HL-60 (cell line): ENCODE measurements at regions not wholly inside any gene's neighbourhood (a gene's known extent, or its start where the extent isn't known, plus 50 kb on each side); places are given as distances from the start of the nearest gene placed in this dataset.
"Not testable (repeated sequence)": the region's sequence is repeated elsewhere in the genome, so short reads cannot be mapped to it uniquely, and the experiment has no call there.

Source experiments
- DNase-seq, 2 experiments: peaks; one replicate each; pipeline ENCODE4 v3.0.0-alpha.2; 2010 to 2020; ENCODE audit warnings: low read depth in 1 of 2, low spot score in 1 of 2
- H3K27ac ChIP-seq: fragments of 250-450 bp; sonication (Bioruptor Pico); replicated peaks from 2 replicates; pipeline ENCODE4 v1.5.1; 2020; ENCODE audit warnings: mild to moderate bottlenecking, moderate library complexity
- H3K27me3 ChIP-seq: fragments of 250-450 bp; sonication (Bioruptor Pico); 2 replicates; pipeline ENCODE4 v1.5.1; 2021; ENCODE audit warnings: mild to moderate bottlenecking, moderate library complexity; ENCODE audit not compliant: insufficient read depth, poor library complexity, severe bottlenecking
- H3K4me3 ChIP-seq: replicated peaks from 2 replicates; pipeline ENCODE4 v1.5.1; 2011; ENCODE audit warnings: mild to moderate bottlenecking, control low read depth, low read length; ENCODE audit not compliant: insufficient read depth
- GABPA ChIP-seq: IDR thresholded peaks from 2 replicates; pipeline ENCODE4 v1.6.1; 2012; ENCODE audit warnings: low read depth
- POLR2AphosphoS5 ChIP-seq: IDR thresholded peaks from 2 replicates; pipeline ENCODE4 v1.6.1; 2012; ENCODE audit warnings: low read depth
- REST ChIP-seq: IDR thresholded peaks from 2 replicates; pipeline ENCODE4 v1.6.1; 2012; ENCODE audit warnings: low read depth; ENCODE audit not compliant: insufficient replicate concordance
- SPI1 ChIP-seq: IDR thresholded peaks from 2 replicates; pipeline ENCODE4 v1.6.1; 2012; ENCODE audit warnings: low read depth, mild to moderate bottlenecking, borderline replicate concordance
- TF ChIP-seq, protein P1 (sequence below): IDR thresholded peaks from one replicate; pipeline ENCODE4 v1.5.1; 2011; ENCODE audit warnings: low read length, control low read depth, inconsistent platforms; ENCODE audit not compliant: insufficient read depth

- no peak for DNase-seq
- Histone ChIP-seq H3K4me3 (no peak overlapping the region), H3K27me3 (no peaks in the 10 kb centered on the region), H3K27ac (no peak overlapping the region)
- TF ChIP-seq SPI1 (peak; percentile 84), GABPA (no peak)
Observed at GRCh38 chr6:140711019-140711613, 1336.7 kb upstream of the CITED2 start.

DNA sequence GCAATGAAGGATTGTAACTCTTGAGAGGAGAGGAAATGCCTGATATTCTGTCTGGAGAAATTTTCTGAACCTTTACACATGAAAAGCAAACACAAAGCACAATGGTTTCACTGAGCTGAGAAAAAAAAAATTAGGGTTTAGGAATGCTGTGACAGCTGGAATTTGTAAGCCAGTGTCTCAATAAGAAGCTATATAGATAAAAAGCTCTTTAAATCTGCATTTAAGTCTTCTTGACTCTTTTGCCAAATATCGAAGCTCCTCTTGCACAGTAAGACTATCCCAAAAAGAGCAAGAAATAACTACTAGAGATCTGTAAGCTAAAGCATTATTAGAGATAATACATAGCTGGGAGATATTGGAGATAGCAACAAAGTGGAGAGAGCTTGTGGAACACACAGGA, 1334.0 kb upstream of the CITED2 start:
- no peak overlapping the region for H3K4me3 ChIP-seq
- no peaks in the 10 kb centered on the region for H3K27me3 ChIP-seq
- H3K27ac ChIP-seq = no peak overlapping the region
- DNase-seq = no peak
- TF ChIP-seq POLR2AphosphoS5 (no peak), GABPA (no peak), REST (no peak), SPI1 (no peak)

- H3K4me3 ChIP-seq, DNase-seq, H3K27me3 ChIP-seq, H3K27ac ChIP-seq: not testable (repeated sequence)
Observed at GRCh38 chr6:140704008-140704407, 1329.6 kb upstream of the CITED2 start.

DNA sequence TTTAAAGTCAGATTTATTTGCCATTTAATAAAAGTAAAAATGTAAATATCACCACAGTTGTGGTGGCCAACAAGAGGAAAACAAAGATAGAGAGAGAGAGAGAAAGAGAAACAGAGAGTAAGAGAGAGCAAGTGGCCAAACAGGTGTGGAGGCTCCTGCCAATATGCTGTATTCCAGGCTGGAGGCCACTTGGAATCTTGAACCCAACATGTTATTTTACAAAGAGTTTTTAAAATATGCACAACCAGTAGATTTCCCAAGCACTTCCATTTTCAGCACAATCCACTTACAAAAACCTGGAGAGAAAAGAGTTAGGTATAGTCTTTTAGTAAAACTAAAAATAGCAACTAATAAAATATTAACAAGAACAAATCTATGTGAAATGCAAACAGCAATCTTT, 1323.1 kb upstream of the CITED2 start:
- no peak overlapping the region for H3K4me3 ChIP-seq
- no peaks in the 10 kb centered on the region for H3K27me3 ChIP-seq
- TF ChIP-seq REST (no peak), GABPA (no peak), SPI1 (no peak), POLR2AphosphoS5 (no peak)
- TF ChIP-seq, protein P1, sequence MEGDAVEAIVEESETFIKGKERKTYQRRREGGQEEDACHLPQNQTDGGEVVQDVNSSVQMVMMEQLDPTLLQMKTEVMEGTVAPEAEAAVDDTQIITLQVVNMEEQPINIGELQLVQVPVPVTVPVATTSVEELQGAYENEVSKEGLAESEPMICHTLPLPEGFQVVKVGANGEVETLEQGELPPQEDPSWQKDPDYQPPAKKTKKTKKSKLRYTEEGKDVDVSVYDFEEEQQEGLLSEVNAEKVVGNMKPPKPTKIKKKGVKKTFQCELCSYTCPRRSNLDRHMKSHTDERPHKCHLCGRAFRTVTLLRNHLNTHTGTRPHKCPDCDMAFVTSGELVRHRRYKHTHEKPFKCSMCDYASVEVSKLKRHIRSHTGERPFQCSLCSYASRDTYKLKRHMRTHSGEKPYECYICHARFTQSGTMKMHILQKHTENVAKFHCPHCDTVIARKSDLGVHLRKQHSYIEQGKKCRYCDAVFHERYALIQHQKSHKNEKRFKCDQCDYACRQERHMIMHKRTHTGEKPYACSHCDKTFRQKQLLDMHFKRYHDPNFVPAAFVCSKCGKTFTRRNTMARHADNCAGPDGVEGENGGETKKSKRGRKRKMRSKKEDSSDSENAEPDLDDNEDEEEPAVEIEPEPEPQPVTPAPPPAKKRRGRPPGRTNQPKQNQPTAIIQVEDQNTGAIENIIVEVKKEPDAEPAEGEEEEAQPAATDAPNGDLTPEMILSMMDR = no peak
- no peak for DNase-seq
- no peak overlapping the region for H3K27ac ChIP-seq

GRCh38 chr6:140684776-140685550, 1310.5 kb upstream of the CITED2 start:
- no peak overlapping the region for H3K27ac ChIP-seq
- H3K4me3 ChIP-seq = no peak overlapping the region
- no peak for DNase-seq
- TF ChIP-seq POLR2AphosphoS5 (no peak), SPI1 (no peak), REST (no peak), GABPA (no peak)
- TF ChIP-seq, protein P1 = no peak
- no peaks in the 10 kb centered on the region for H3K27me3 ChIP-seq
